HG03095 (cell line): ENCODE measurements at regions not wholly inside any gene's neighbourhood (a gene's known extent, or its start where the extent isn't known, plus 50 kb on each side); places are given as distances from the start of the nearest gene placed in this dataset.

ENCODE experiments used
- ATAC-seq: cut with Tn5 transposase; IDR thresholded peaks from one replicate; pipeline ENCODE4 v1.9.1; 2021; ENCODE audit warnings: moderate library complexity; ENCODE audit not compliant: unreplicated experiment

DNA sequence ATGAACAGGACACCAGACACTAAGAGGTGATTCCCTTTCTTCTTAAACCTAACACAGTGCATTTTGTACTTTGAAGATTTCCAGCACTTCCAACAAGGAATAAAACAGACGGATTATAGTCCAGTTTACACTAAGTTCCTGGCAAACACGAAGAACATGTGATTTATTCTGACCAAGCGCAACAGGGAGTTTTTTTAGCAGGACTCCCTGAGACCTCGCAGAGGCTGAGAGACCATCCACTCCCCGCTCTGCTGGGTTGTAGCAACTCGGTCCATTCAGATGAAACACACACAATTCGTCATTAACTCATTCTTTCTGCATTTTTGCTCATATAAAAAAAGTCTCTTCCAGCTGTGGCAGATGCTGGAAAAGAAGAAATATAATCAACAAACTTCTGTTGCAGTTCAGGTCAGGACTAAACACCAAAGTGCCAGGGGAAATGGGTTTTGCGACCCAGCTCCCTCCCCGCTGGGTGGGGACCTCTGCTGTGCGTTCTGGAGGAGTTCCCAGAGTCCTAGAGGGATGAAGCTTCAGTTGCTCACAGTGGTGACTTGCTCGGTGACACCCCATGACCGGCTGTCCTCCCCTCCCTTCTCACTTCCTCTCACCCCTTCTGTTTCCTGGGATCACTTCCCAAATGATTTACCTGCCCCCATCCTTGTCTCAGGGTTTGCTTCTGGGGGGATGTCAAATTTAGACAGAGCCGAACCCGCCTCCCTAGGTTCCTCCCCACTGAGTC, 52.5 kb downstream of the KCNF1 start:
- ATAC-seq, result no peak

DNA sequence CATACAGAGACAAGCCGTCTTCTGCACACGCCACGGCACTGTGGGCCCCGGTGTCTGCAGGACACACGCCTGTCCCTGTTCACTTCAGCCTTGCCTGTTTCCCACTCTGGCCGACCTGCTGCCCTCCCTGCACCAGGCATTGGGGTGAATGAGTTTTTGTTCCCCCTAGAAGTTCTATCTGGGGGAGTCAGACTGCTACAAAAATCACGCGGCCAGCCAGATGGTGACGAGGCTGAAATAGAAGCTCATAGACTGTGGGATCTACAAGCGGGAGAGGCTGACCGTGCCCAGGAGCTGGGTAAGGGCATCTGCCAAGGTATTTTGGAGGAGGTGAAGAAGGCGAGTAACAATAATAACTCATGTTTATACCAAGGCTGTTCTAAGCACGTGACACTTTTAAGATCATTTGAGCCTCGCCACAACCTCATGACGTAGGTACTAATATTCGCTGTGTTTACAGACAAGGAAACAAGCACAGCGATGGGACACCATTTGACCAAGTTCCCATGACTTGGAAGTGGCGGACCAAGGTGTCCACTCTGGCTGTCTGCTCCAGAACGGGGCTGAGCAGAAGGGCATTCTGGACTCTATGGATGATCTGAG, 53.6 kb downstream of the KCNF1 start:
- no peak for ATAC-seq

DNA sequence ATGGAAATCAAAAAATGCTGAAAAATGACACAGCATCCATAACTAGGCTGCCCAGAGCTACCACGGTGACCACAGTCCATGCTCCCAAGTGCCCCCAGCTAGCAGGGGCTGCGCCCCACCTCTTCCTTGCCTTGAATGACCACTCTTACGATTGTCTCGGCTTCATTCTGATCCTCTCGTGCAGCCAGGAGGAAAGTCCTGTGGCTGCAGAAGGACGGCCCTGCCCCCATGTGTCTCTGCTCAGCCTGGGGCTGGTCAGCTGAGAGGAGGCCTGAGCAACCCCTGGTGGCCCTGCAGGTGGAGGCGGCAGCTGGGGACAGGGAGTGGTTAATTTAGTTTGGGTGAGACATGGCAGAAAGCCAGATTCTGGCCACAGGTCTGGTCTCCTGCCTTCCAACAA, 54.3 kb downstream of the KCNF1 start:
- no peak for ATAC-seq

GRCh38 chr2:10966741-10967140, 55.0 kb downstream of the KCNF1 start:
- no peak for ATAC-seq

DNA sequence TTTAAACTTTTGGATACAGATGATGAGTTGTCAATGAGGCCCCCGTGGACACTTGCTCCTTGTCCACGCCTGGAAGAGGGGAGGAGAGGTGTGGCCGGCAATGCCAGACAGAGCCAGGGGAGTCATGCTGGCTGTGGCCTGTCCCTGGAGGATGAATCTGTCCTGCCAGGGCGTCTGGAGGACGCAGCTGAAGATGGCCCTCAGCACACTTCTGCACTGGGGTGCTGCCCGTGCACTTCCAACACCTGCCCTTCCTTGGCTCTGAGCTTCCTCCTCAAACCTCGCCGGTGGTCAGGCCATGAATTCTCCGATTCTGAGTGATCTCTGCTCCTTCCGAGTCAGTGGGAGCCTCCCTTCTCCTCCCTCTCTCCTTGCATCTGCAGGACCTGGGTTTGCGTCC, 56.4 kb downstream of the KCNF1 start:
- no peak for ATAC-seq

GRCh38 chr2:10970666-10971065, 58.9 kb downstream of the KCNF1 start:
- ATAC-seq, result no peak

- ATAC-seq, result no peak
These were observed 59.6 kb downstream of the KCNF1 start for GRCh38 chr2:10971161-10971887.

DNA sequence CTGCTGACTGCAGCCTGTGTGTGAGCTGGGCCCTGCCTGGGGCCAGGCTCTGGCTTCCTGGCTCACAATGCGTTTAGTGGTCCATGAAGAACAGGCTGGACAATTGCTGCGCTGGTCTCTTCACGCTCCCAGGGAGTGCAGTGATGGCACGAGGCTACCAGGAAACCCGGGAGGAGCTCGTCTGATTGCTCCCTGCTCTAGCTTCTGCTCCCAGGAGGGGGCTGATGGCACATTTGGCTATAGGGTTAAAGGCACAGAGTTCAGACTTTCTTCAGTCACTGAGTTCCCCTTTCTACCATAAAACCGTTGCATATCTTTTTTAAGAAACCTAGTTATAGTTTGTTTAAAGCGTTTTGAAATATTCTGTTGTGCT, 60.1 kb downstream of the KCNF1 start:
- no peak for ATAC-seq

DNA sequence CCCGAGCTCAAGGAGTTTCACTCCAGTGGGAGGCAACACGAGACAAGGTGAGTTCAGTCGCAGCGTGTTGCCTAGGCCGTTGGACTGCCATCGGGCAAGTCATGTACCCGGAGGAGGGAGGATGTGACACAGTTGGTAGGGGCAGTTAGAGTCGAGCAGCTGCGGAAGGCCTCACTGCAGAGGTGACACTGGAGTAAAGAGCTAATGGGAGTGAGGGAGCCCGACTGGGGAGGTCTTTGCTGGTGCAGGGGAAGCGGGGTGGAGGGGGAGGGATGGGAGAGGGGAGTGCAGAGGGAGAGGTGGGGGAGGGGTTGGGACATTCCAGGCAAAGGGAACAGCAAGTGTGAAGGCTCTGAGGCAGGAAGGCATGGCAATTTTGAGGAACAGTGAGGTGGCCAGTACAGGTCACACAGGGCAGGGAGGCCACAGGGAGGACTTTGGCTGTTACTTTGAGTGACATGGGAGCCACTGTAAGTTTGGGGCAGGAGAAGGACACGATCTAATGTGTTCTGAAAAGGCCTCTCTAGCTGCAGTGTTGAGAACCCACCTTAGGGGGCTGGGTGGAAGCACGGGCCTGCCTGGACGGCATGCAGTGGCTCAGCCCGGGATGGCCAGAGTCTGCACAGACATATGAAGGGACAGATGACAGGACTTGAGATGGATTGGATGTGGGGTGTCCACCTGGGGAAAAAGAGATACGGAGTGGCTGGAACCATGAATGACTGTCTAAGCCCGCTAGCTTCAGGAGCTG, 61.1 kb downstream of the KCNF1 start:
- ATAC-seq, result no peak

DNA sequence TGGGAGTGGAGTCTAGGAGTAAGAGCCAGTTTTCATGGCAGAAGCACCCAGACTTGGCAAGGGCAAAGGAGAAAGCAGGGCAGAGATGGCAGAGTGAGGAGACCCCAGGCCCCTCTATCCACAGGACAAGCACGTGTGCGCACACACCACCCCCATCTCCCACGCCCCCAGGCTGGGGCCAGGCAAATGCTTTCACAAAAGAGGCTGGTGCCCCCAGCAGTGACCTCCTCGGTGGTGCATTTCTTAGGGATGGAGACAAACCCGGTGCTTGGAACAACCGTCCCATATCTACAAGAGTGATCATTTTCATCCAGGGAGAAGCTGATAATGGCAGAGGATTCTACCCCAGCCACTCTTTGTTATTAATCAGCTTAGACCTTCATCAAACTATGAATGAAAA, 62.0 kb downstream of the KCNF1 start:
- no peak for ATAC-seq

- no peak for ATAC-seq
These were observed 65.3 kb downstream of the KCNF1 start for GRCh38 chr2:10977003-10977402.

GRCh38 chr2:10977621-10978020, 65.9 kb downstream of the KCNF1 start:
- no peak for ATAC-seq

DNA sequence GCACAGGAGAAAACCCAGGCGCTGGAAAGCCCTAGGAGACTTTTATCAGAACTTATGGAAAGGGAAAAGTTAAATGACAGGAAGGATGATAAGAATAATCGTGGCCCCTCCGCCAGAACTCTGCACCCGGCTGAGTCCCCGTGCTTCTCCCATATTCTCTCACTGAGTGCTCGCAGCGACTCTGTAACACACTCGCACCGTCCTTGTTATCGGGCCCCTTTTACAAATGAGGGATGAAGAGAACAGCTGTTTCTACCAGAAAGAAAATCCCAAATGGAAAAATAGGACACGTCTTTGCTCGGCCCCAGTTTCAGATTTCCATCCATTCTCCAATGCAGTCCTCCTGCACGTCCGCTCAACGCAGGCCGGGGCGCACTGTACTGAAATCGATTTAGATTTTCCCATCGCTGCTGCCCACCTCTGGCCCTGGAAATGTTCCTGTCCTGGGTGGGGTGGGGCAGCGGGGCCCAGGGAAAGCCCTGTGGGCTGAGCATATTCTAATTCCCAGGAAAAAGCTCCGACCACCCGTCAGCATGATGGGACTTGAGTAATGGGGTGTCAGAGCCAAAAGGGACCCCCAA, 66.4 kb downstream of the KCNF1 start:
- ATAC-seq, result no peak

DNA sequence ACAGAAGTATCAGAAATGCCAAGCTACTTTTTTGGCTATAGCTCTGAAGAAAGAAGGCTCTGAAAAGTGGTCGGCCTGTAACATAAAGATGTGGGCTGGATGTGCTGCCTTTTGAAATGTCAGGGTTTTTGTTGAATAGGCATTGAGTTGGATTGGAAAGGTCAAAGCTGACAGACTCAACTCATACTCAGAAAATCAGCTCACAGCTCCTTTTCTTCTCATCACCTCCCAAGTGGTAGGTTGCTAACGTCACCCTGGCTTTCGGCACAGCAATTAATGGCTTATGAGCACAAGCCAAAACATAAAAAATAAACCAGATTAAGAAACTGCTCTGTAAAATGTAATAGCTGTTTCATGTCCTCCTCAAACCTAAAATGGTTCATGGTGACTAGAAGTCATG, 68.3 kb downstream of the KCNF1 start:
- ATAC-seq, result no peak

DNA sequence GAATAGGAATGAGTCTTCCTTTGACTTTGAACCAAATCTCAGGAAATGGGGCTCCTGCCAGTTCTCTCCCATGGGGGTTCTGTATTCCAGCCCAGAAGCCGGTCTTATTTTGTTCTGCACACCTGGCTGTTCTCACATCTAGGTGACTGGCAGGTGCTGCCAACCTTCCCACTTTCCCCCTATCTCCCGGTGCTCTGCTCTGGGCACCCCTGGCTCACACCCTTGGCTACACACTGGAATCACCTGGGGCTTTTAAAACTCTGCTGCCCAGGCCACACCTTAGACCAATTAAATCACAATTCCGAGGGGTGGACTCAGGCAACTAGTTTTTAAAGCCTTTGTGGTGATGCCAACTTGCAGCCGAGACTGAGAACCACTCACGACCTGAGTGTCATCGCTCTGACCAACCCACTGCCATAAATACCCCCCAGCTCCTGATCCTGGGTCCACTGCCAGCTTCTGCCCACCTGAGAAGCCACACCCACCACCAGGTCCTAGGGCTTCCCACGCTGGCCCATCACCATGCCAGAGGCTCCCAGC, 69.2 kb downstream of the KCNF1 start:
- no peak for ATAC-seq

DNA sequence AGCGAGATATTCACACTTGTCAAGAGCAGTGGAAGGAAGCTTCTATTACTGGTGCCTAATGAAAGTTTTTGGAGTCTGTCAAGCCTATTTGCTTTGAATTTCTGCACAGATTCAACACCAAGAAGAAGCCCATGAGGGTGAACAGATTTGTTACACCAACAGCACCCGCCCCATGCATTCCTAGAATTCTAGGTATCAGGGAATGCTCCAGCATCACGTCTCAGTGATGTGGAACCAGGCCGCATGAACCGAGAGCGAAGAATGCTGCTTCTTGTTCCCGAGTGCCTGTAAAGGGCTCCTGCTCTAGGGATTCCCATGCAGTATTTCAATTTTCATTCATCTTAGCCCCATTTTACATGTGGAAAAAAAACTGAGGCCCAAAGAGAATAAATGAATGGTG, 69.7 kb downstream of the KCNF1 start:
- no peak for ATAC-seq

- ATAC-seq, result no peak
These were observed 70.3 kb downstream of the KCNF1 start for GRCh38 chr2:10981941-10982431.

- ATAC-seq, result no peak
These were observed 71.4 kb downstream of the KCNF1 start for GRCh38 chr2:10982931-10983701.

- no peak for ATAC-seq
These were observed 72.0 kb downstream of the KCNF1 start for GRCh38 chr2:10983711-10984110.
